OCI-LY1 (cell line): ENCODE measurements at regions not wholly inside any gene's neighbourhood (a gene's known extent, or its start where the extent isn't known, plus 50 kb on each side); places are given as distances from the start of the nearest gene placed in this dataset.

ENCODE experiments used
- H2AFZ ChIP-seq: fragments of 200-600 bp; sonication (generic), shearing (Covaris generic); 2 replicates; pipeline ENCODE4 v1.6.0; 2014; ENCODE audit warnings: antibody characterized with exemption, mild to moderate bottlenecking, low read length
- H3F3A ChIP-seq: fragments of 200-600 bp; sonication (generic), shearing (Covaris generic); 2 replicates; pipeline ENCODE4 v1.6.0; 2014; ENCODE audit warnings: mild to moderate bottlenecking, antibody characterized with exemption, low read length, moderate library complexity; ENCODE audit not compliant: insufficient read depth
- H3K27ac ChIP-seq: fragments of 200-600 bp; sonication (generic); 2 replicates; pipeline ENCODE4 v1.5.1; 2014; ENCODE audit warnings: low read length, mixed run types, mild to moderate bottlenecking, low read depth; ENCODE audit not compliant: poor library complexity, severe bottlenecking
- H3K27me3 ChIP-seq: fragments of 200-600 bp; sonication (generic); 2 replicates; pipeline ENCODE4 v1.6.0; 2014; ENCODE audit warnings: antibody characterized with exemption, mild to moderate bottlenecking, low read length, moderate library complexity; ENCODE audit not compliant: insufficient read depth
- H3K36me3 ChIP-seq: fragments of 200-600 bp; sonication (generic); 2 replicates; pipeline ENCODE4 v1.6.1; 2014; ENCODE audit warnings: mild to moderate bottlenecking, antibody characterized with exemption, low read length, moderate library complexity, mixed read lengths; ENCODE audit not compliant: insufficient read depth
- H3K4me1 ChIP-seq: fragments of 200-600 bp; sonication (generic); 2 replicates; pipeline ENCODE4 v1.5.1; 2014; ENCODE audit warnings: mild to moderate bottlenecking, low read length, moderate library complexity; ENCODE audit not compliant: insufficient read depth, severe bottlenecking
- H3K4me2 ChIP-seq: fragments of 200-600 bp; sonication (generic), shearing (Covaris generic); 2 replicates; pipeline ENCODE4 v1.6.1; 2014; ENCODE audit warnings: low read length
- H3K4me3 ChIP-seq: fragments of 200-600 bp; sonication (generic); 2 replicates; pipeline ENCODE4 v1.5.1; 2014; ENCODE audit warnings: low read length, low read depth, mild to moderate bottlenecking, mixed read lengths; ENCODE audit not compliant: poor library complexity, severe bottlenecking
- H3K79me2 ChIP-seq: fragments of 200-600 bp; shearing (Covaris generic); 2 replicates; pipeline ENCODE4 v1.6.1; 2016; ENCODE audit warnings: mixed run types, low read length, mixed read lengths; ENCODE audit not compliant: insufficient read depth
- H3K9ac ChIP-seq: fragments of 200-600 bp; sonication (generic), shearing (Covaris generic); 2 replicates; pipeline ENCODE4 v1.6.1; 2014; ENCODE audit warnings: mild to moderate bottlenecking, low read length, mixed read lengths
- H3K9me2 ChIP-seq: fragments of 200-600 bp; sonication (generic), shearing (Covaris generic); 2 replicates; pipeline ENCODE4 v1.6.1; 2014; ENCODE audit warnings: low read depth, mild to moderate bottlenecking, low read length, mixed read lengths
- H3K9me3 ChIP-seq: fragments of 200-600 bp; shearing (Covaris generic); 2 replicates; pipeline ENCODE4 v1.6.1; 2014; ENCODE audit warnings: low read length, mixed read lengths
- H4K20me1 ChIP-seq: fragments of 200-600 bp; sonication (generic), shearing (Covaris generic); 2 replicates; pipeline ENCODE4 v1.6.0; 2016; ENCODE audit warnings: mild to moderate bottlenecking, low read length; ENCODE audit not compliant: insufficient read depth
- CTCF ChIP-seq: fragments of 200-600 bp; sonication (generic), shearing (Covaris generic); IDR thresholded peaks from 2 replicates; pipeline ENCODE4 v1.5.1; 2017; ENCODE audit warnings: mild to moderate bottlenecking, antibody characterized with exemption, low read length, moderate library complexity, mixed read lengths
- EZH2 ChIP-seq: fragments of 200-600 bp; sonication (generic), shearing (Covaris generic); IDR thresholded peaks from 2 replicates; pipeline ENCODE4 v1.8.0; 2017; ENCODE audit warnings: borderline replicate concordance, mixed run types, mild to moderate bottlenecking, antibody characterized with exemption, low read length, moderate library complexity, mixed read lengths

DNA sequence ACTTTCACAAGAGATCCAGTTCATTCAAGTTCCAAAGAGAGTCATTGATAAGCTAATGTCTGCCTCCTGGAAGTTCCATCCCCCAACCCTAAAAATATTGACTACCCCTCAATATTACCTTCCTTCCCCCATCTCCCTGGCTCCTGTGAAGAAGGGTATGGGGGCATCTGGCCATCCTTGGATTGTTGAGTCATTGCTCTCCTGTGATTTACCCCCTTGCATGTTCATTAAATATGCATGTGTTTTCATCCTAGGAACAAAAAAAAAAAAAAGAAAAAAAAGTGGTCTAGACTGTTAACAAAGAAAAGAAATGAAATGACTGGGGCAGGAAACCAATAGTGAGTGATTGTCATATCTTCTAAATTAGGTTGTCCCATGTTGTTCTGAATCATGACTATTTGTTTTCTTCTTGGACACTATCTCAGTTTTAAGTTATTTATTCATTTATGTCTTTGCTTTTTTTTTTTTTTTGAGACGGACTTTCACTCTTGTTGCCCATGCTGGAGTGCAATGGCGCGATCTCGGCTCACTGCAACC is 51.9 kb upstream of the HUWE1 start:
- no peaks in the 10 kb centered on the region for H3K79me2 ChIP-seq
- H3K27ac ChIP-seq, result no peak overlapping the region
- H3K27me3 ChIP-seq, result no peaks in the 10 kb centered on the region
- no peak overlapping the region for H2AFZ ChIP-seq
- no peaks in the 10 kb centered on the region for H3K9me3 ChIP-seq
- H3K36me3 ChIP-seq, result no peaks in the 10 kb centered on the region
- no peaks in the 10 kb centered on the region for H4K20me1 ChIP-seq
- no peak overlapping the region for H3K4me2 ChIP-seq
- H3K4me3 ChIP-seq, result no peak overlapping the region
- TF ChIP-seq CTCF (no peak), EZH2 (no peak)
- no peaks in the 10 kb centered on the region for H3K4me1 ChIP-seq
- H3K9me2 ChIP-seq, result no peaks in the 10 kb centered on the region
- no peaks in the 10 kb centered on the region for H3F3A ChIP-seq
- no peak overlapping the region for H3K9ac ChIP-seq
